HL-60 (cell line): ENCODE measurements at regions not wholly inside any gene's neighbourhood (a gene's known extent, or its start where the extent isn't known, plus 50 kb on each side); places are given as distances from the start of the nearest gene placed in this dataset.

Source experiments
- CTCF ChIP-seq: IDR thresholded peaks from one replicate; pipeline ENCODE4 v1.5.1; 2011; ENCODE audit warnings: low read length, control low read depth, inconsistent platforms; ENCODE audit not compliant: insufficient read depth
- POLR2AphosphoS5 ChIP-seq: IDR thresholded peaks from 2 replicates; pipeline ENCODE4 v1.6.1; 2012; ENCODE audit warnings: low read depth

GRCh38 chr13:104937881-104938280 is 1597.6 kb downstream of the EFNB2 start:
- no peak for TF ChIP-seq CTCF
- TF ChIP-seq POLR2AphosphoS5, result no peak
